ENCODE measurements at regions not wholly inside any gene's neighbourhood (a gene's known extent, or its start where the extent isn't known, plus 50 kb on each side); places are given as distances from the start of the nearest gene placed in this dataset.

DNA sequence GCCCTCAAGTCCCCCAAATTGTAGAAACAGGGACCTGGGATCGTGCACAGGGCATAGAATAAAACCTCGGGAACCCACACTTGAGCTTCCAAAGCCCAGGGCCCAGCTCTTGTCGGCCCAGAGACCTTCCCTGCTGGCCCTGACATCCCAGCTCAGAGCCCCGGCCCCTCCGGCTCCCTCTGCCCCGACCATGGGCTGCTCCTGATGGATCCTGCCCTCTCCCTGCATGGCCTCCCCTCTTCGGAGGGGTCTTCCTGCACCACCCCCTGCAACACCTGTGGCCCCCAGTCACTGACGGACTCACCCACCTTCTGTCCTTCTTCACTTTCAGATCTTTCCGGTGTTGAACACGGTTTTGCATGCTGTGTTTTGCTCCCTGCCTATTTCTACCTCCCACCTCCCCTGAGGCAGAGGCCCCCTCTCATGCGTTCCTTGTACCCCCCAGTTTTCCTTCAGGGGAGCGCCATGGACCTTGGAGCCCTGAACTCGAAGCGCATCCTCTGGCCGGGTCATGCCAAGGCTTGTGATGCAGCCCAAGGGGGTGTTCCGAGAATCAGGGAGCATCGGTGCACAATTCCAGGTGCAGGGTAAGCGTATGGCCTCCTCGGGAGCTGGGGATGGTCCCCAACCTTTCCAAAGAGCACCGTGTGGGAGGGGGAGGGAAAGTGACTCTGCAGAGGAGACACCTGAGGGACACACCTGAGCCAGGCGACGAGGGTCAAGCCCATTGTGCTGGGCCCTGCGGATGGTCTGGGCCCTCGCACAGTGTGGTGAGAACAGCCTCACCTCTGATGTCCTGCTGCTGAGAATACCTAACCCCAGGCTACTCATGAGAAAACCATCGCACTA is 666.4 kb downstream of the BRD1 start:
- no peak for DNase-seq (ENCODE audit: low spot score)

DNA sequence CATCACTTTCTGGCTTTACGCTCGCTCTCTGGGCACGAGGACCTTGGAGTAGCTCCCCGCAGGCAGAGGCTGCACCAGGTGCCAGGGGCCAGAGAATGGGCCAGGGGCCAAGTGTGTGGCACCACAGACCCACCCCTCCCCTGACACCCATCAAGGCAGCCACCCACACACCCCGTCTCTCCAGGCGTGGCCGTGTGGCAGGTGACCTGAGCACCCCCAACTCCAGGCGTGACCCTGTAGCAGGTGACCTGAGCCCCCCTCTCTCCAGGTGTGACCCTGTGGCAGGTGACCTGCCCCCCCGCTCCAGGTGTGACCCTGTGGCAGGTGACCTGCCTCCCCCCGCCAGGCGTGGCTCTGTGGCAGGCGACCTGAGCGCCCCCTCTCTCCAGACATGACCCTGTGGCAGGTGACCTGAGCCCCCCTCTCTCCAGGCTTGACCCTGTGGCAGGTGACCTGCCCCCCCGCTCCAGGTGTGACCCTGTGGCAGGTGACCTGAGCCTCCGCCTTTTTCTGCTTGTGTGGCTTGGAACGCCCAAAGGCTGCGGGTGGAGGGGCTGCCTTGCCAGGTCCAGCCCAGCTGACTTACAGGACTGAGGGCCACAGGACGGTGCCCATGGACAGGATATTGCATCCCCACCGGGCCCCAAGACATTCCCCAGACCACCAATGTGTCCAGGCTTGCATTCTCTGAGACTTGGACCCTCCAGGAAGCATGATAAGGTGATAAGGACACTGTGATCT is 667.2 kb downstream of the BRD1 start:
- DNase-seq (ENCODE audit: low spot score): no peak

DNA sequence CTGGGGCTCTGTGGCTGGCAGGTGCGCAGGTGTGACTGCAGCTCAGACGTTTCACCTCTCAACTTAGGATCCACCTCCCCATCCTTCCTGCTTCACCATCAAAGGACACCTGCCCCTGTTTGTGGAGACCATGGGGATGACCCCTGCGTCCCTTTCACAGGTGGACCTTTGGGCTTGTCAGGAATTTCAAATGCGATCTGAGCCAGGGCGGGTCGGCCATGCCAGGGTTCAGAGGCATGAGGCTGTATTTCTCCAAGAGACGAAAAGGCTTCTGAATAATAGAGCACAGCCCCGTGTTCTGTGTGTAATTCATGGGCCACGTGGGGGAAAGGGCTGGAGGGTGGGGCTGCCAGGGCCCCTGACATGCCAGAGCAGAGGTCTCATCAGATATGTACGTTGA is 668.0 kb downstream of the BRD1 start:
- no peak for DNase-seq (ENCODE audit: low spot score)

DNA sequence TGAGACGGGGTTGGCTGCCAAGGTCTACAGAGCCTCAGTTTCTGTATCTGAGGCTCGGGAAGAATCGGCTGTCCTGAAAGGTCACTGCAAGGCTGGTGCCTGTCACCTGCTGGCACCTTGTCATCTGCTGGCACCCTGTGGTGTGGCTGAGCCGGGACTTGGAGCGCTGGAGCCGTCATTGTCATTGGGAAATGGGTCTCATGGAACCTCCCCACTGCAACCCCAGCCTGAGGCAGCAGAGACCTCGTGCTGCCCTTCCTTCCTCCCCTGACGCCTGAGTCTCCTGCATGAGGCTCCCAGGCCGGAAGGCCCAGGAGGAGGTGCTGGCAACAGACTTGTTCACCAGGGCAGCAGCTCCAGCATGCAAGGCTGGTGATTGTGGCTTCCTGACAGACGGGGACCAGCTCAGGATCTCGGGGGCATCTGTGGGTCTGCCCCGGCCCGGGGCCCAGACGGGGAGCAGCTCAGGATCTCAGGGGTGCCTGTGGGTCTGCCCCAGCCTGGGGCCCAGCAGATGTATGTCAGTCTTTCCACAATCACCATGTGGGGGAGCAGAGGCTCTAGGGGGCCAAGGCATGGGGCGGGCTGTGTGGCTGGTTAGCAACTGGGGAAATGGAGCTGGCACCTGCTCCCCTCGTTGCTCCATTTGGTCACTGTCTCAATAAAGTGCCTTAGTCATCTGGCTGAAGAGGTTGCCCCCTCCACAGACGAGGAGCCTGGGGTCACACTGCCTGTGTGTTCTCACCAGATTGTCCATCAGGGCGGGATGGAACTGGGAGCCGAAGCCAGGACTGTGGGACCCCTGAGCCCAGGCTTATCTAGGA is 668.7 kb downstream of the BRD1 start:
- no peak for DNase-seq (ENCODE audit: low spot score)

DNA sequence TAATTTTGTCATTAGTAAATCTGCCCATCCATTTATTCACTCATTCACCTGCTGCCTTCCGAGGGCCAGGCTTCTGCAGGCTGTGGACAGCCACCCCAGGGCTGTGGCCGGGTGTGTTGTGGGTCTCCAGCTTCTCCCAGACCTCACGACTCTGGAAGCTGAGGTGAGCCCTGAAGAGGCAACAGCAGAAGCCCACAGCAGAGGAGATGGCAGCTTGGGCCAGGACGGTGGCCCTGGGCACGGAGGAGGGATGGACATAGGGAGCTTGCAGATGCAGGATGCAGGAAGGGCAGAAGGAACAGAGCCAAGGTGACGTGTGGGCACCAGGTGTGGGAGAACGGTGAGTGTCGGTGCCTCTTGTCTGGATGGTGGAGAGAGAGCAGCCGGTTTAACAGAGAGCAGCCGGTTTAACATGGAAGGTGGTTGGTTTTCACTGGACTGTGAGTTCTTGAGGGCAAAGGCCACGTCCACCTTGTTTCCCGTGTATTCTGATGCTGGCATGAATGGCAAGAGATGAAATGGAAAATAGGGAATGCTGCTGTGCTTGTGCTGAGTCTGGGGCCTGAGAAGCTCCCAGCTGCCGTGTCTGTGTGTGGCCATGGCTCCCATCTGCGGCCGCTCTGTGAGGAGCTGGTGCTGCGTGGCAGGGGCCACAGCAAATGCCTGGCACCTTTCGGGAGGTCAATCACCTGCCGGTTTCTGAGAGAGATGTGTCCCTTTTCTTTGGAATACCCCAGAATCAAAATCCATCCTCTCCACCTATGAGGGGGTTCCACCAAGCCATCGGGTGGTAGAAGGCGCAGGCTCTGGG is 669.9 kb downstream of the BRD1 start:
- no peak for DNase-seq (ENCODE audit: low spot score)

DNA sequence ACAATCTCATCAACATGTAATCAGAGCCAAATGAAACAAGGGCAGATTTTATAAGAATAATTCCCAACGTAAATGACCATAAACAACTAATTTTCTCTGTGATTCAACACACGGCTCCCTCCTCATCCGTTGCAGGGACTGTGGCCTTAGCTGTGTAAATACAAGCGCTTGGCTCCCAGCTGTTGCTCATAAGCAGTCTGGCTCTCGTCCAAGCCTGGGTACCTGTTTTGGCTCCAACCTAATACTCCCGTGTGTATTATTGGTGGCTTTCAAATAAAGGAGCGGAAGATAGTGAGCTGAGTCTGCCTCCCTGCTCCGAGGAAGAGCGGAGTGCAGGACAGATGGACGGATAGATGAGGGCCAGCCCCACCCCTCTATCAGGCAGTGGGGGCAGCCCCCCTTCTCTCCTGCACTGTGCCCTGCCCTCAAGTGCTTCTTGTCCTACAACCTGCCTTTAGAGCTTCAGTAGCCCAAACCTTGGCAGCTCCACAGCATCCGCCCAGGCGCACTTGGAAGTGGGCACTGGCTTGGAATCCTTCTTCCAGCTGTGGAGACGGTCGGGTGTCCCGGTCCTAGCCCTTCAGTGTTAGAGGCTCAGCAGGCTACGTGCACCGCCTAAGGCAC is 670.9 kb downstream of the BRD1 start:
- no peak for DNase-seq (ENCODE audit: low spot score)

DNA sequence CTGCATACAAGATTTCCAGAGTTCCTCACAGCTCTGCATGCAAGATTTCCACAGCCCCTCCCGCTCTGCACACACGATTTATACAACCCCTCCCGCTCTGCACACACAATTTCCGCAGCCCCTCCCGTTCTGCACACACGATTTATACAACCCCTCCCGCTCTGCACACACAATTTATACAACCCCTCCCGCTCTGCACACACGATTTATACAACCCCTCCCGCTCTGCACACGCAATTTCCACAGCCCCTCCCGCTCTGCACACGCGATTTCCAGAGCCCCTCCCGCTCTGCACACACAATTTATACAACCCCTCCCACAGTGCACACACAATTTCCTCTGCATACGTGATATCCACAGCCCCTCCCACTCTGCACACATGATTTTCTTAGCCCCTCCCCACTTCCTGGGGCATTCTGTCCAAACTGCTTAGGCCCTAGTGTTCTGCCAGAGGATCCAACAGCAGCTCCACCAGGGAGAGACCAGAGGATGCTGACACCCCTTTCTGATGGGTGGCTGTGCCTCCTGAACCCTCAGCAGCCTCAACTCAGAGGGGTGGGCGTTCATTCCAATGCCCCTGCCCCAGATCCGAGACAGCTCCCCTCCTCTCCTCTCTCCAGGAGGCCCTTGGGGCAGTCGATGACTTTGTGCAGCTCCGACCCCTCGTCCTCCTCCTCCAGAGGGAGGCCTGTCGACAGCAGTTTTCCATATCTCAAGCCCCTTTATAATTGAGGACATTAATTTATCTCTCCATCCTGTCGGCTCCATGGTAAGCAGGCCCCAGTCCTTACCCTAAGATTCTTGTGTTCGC is 671.7 kb downstream of the BRD1 start:
- DNase-seq (ENCODE audit: low spot score): no peak

DNA sequence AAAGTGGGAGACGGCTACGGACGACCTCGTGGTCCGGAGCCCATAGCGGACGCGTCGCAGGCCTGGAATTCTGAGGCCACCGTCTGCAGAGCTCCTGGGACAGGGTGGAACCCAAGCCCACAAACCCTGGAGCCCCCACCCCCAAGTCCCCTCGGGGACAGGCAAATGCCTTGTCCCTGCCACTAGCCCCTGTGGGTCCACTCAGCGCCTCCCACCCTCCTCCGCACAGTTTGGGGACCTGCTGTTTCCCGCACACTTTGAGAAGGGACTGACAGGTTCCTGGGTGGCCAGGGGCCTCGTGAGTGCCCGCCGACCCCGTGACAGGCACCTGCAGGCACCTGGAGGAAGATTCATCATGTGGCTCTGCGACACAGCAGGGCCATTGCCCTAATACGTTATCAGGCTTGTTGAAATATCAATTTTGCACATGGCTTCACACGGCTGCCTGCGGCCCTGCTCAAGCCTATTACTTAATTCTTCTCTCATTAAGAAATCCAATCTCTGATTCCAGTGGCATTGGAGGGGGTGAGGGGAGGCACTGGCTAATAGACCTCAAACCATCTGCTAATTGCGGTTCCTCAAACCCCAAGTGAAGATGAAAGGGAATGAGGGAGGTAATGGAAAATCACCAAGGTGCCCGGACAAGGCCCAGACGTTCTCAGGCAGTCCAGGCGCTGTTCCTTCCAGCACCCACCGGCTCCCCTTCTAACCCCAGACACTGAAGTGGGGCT is 672.5 kb downstream of the BRD1 start:
- no peak for DNase-seq (ENCODE audit: low spot score)

DNA sequence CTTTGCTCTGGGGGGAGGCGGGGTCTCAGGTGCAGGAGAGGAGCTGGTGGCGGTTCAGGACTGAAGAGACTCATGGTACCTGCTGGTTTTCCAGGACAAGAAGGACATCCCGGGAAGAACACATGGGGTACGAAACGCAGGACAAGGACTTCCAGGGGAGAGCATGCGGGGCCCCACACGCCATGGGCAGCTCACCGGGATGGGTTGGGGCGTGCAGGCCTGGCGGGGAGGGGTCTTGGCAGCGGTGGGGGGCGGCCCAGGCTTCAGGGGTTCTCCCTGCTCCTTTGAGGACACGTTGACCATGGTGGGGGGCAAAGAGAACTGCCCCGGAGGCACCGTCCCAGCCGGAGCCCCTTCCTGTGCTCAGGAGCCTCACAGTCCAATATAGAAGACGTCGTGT is 673.2 kb downstream of the BRD1 start:
- no peak for DNase-seq (ENCODE audit: low spot score)

DNA sequence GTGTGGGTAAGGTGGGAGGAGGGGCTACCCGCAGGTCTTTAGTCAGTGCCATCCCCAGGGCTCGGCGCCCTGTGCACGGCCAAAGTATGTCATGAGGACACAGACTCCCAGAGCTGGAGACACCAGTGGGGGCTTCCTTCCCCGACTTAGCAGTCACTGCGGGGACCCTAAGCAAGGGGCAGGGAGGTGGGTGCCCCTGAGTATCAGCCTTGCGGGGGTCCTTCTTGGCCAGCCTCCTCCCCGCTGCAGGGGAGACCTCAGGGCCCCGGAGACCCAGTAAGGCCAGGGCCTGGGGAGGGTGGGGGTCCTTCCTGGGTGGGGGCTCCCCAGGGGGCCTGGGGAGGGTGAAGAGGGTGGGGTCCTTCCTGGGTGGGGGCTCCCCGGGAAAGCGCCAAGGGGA is 673.8 kb downstream of the BRD1 start:
- DNase-seq (ENCODE audit: low spot score): no peak

DNA sequence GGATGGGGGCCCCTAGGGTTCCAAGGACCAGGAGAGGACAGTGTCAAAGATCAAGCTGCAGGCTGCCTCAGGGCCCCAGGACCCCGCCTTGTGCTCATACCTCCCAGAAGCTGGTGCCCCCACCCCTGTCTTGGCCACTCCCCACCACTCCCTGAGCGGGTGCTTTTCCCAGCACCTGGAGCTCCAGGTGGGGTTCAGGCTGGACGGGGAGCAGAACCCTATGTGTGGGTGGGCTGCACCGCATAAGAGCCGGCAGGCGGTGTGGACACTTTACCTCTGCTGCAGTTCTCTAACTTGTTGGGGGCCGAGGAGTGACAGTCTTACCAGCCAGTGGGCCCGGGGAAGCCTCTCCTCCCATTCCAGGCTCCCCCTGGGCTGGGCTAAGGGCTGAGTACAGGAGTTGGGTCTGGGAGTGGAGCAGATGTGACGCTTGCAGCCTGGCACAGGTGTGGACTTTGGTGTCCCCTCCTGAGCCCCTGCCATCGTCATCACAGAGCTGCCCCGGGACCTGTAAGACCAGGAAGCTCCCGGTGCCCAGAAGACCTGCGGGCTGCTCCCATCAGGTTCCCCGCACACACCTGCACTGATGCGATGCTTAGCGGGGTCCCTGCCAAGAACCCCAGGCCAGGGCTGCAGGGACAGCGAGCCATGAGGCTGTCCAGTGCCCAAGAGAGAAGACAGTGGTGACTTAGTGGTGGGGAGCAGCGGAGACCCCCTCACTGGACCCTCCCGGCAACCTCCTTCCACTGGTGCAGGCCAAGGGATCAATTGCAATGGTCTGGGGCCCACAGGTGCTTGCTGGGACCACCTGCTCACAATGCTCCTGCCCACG is 674.5 kb downstream of the BRD1 start:
- no peak for DNase-seq (ENCODE audit: low spot score)

DNA sequence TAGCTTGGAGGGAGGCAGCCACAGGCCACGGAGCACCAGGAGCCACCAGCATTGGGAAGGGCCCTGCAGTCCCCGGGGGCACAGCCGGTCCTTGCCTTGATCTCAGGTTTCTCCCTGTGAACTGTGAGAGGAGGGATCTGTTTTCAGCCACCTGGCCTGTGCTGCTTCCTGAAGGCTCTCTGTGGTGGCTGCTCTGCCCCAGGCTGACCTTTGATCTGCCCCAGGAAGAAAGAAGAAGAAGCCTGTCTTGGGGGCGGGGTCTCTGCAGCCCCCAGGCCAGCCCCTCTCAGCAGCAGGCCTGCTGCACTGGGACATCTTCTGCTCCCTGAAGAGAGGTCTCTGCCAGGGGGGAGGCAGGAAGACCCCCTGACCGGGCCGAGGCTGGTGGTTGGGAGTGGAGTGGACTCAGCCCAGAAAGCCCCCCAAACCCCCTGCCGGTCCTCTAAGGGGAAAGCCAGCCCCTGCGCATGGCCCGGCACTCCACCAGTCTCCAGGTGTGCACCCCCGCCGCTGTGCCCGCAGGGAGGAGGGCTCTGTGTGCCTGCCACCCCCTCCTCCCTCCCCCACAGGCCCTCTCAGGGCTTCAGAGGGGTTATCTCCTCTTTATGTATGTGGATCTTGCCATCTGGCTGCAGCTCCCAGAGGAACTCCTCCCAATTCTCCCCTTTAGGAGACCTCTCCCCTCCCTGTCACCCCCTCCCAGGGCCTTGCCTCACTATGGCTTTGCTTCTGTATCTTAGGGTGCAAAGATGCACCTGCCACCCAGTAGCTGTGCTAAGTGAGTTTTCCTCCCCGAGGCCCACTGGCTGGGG is 675.3 kb downstream of the BRD1 start:
- no peak for DNase-seq (ENCODE audit: low spot score)

DNA sequence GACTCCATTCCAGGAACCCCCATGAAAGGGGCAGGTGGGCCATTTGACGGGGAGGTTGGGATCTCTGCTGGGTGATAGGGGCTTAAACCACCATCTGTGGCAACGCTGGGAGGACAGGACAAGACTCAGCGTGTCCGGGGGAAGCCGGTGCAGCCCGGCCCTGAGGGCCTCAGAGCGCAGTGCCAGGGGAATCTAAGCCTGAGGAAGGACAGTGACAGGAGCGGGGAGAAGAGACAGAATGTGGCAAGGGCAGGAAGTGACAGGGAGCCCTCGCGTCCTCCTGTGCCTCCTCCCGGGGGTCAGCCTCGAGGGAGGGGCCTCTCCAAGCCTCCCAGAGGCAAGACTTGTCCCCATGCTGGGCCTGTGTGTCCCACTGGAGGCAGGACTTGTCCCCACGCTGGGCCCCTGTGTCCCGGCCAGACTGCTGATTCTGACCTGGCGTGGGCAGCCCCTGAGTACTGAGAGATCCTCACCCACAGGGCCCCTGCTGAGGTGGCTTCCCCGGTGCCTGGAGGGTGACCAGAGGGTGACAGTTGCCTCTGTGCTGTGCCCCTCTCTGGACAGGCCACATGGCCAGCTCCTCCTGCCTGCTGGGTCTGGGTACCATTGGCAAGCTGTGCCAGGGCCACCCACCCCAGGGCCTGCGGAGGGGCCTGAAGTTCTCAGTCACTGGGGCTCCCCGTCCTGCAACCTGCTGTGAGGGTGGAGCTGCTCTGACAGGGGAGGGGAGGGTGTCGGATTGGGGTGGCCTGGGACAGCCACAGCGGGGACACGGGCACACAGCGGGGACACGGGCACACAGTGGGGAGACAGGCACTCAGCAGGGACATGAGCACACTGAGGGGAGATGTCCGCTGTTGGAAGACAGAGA is 676.2 kb downstream of the BRD1 start:
- no peak for DNase-seq (ENCODE audit: low spot score)

DNA sequence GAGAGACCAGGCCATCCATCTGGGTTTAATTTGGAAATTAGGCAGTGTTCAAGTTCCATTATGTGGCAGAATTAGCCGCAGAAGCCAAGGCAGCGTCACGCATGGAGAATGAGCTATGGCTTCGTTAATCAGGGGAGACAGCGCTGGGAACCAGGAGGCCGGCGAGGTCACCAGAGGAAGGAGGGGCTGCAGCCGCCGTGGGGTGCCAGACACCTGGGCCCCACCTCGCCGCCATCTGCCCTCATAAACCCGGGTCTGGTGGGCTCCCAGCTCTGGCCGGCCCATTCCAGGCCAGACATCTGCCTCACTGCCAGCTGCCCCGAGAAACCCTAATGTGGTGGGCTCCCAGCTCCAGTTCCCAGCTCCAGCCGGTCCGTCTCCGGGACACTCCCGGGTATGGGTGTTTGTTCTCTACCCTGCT is 676.9 kb downstream of the BRD1 start:
- no peak for DNase-seq (ENCODE audit: low spot score)

DNA sequence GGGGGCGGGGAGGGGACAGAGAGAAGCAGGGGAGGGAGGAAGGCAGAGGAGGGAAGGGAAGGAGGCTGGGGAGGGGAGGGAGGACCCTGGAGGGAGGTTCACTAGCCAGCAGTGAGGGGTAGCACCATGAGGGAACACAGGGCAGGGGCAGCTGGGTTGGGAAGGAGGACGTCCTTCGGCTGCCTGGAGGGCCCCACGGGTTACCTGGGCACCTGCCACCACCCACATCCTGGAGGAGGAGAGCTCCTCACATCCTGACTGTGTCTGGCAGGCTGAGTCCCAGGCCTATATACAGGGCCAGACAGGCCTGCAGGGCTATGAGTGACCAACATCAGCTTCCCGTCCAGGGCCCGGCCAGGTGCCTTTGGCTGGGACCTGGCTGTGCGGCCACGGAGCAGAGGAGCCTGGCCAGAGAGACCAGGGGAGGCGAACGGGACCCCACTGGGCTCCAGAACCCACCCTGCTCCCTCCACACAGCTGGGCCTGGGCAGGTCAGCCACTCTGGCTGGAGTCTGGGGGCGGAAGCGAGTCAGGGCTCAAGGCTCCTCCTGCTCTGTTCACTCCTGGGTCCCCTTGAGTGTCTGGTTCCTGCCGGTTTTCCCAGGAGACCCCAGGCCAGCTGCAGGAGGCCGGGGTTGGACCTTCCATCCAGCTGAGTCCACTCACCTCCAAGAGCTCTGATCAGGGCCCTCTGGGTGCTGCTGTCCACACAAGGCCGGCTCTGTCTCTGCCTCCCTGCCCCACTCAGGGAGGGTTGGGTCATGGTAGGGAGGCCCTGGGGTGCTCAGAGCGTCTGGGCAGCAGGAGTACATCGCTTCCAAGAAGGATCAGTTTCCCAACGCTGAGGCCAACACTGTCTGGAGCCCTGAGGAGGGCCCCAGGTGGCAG is 677.7 kb downstream of the BRD1 start:
- DNase-seq (ENCODE audit: low spot score): no peak

All from umbilical cord (tissue), 1 donor.